LHCN-M2 (cell line): ENCODE measurements at regions not wholly inside any gene's neighbourhood (a gene's known extent, or its start where the extent isn't known, plus 50 kb on each side); places are given as distances from the start of the nearest gene placed in this dataset.
A peak's percentile ranks its signal among the peaks of the same experiment; 100 is the strongest.

Experiments used
- DNase-seq: peaks from one replicate; pipeline ENCODE4 v3.0.0-alpha.2; 2012; ENCODE audit warnings: low read depth

GRCh38 chr3:104734627-104735026 lies 632.1 kb upstream of the ALCAM start:
- DNase-seq, result no peak

DNA sequence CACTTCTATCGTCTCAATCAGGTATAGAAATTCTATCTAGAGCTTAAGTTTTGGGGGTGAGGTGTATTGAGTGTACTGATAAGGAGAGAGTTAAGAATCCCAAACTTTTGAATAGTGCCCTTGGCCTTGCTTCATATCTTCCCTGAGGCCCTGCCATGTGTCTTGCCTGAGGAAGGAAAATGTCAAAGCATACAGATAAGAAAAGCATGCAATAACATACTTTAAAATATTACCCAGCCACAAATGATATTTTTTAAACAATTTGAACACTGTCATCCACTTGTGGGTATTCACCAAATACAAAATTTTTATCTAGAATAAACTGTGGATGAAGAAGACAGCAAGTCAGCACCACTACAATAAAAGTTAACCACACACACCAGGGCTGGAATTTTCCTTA lies 631.0 kb upstream of the ALCAM start:
- DNase-seq, result no peak

DNA sequence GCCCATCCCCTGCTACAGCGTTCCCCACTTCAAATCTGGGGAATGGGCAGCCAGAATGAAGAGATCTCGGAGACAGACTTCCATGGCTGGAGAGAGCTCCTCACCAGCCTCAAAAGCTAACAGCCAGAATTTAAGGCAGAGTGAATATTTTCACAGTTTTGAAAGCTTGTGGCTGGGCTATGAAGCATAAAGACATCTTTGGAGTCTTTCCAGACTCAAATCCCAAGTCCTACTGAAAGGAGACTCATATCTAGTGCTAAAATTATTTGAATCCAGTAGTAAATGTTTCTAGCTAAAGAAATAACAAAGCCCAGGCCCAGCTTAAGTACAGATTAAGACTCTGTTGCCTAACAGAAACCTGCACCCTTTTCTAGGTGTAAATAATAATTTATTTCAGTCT lies 628.4 kb upstream of the ALCAM start:
- DNase-seq, result no peak

DNA sequence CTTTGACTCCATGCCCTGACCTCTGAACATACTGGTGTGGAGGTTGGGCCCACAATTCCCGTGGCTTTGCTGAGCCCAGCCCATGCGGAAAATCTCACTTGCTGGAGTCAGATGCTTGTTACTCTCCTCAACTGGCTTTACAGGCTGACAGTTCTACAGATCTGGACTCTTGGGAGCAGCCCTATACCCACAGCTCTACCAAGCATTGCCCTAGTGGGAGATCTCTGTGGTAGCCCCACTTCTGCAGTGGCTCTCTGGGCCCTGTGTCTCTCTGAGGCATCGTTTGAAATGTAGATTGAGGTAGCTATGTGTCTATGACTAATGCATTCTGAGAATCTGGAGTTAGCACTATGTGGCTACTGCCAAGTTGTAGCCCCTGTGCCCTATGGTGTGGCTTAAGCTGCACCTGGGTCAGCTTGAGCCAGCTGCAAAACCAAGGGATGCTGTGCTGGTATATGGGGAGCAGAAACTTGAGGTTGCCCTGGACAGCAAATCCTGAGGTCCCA lies 625.8 kb upstream of the ALCAM start:
- no peak for DNase-seq

DNA sequence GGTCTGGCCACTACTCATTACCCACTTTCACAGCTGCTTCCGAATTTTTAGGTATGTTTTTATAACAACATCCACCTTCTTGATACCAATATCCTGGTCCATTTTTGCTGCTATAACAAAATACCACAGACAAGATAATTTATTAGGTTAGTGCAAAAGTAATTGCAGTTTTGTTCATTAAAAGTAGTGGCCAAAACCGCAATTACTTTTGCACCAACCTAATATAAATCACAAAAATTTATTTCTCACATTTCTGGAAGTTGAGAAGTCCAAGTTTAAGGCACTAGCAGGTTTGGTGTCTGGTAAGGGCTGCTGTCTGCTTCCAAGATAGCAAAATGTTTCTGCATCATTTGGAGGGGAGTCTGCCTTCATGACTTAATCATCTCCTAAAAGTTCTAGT lies 624.7 kb upstream of the ALCAM start:
- no peak for DNase-seq

DNA sequence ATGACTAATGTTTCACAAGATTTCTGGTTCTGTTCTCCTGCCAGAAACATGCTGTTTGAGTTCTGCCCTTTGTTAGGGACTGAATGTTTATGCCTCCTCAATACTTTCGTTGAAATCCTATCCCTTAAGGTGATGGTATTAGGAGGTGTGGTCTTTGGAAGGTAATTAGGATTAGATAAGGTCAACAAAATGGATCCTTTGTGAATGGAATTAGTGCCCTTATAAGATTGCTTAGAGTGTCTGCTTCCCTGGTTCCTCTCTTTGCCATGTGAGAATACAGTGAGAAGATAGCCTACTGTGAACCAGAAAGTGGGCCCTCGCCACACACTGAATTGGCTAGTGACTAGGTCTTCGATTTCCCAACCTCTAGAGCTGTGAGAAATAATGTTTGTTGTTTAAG lies 621.4 kb upstream of the ALCAM start:
- DNase-seq, result no peak

GRCh38 chr3:104746056-104746455 lies 620.7 kb upstream of the ALCAM start:
- peak; percentile 8 for DNase-seq

DNA sequence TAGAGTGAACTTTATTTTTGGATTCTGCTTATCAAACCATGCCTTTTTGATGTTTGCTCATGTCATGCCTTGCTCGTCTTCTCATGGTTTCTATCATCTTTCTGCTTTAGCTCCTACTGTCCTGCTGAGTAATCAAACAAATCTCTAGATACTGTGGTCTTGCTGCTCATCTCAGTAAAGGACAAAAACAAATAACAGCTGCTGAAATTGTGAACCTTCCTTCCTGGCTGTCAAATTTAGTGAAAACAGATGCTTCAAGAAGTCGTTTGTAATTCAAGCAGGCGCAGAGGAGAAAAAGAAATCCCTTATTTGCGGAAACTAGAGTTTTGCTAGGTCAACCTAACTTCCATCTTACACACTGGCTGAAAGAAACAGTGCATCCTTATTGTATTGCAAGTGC lies 616.1 kb upstream of the ALCAM start:
- DNase-seq, result peak; percentile 62

- DNase-seq, result no peak
These were observed 610.9 kb upstream of the ALCAM start for GRCh38 chr3:104755791-104756190.

DNA sequence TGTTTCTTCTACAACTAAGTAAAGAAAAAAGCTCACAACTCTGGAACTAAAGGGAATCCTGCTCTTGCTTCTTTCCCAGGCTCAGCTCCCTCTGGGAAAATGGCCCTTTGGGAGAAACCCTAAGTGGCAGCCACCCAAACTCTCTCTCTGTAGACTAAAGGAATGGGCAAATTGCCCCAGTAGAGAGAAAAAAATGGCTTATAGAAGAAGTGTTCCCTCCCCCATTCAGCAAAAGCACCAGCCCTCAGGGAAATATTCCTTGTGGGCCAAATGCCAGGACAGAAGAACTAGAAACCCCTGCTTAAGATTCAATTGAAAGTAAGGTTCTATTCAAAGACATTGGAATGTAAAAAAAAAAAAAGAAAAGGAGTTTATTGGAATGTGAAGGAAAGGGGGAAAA lies 603.7 kb upstream of the ALCAM start:
- no peak for DNase-seq

GRCh38 chr3:104764496-104764895 lies 602.2 kb upstream of the ALCAM start:
- no peak for DNase-seq

DNA sequence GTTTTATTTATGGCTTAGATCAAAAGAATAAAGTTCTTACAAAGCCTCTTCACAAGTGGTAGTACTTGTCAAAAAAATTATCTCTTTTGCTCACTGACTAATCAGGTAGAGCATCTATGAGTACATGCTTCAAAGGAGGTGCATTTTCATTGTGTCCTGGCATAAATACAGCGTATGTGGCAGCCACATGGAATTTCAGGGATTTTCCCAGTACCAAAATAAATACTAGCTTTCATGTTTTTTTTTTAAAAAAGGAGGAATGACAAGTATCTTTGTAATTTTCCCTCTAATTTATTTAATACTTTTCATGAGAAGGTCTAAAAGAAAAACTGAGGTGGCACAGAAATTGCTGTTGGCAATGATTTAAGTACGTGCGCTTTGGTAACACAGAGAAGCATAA lies 597.8 kb upstream of the ALCAM start:
- DNase-seq, result no peak

- DNase-seq, result no peak
These were observed 587.4 kb upstream of the ALCAM start for GRCh38 chr3:104779324-104779723.

GRCh38 chr3:104781112-104781511 lies 585.6 kb upstream of the ALCAM start:
- no peak for DNase-seq

GRCh38 chr3:104785947-104786346 lies 580.8 kb upstream of the ALCAM start:
- DNase-seq, result peak; percentile 19

GRCh38 chr3:104787306-104787705 lies 579.4 kb upstream of the ALCAM start:
- DNase-seq, result no peak

DNA sequence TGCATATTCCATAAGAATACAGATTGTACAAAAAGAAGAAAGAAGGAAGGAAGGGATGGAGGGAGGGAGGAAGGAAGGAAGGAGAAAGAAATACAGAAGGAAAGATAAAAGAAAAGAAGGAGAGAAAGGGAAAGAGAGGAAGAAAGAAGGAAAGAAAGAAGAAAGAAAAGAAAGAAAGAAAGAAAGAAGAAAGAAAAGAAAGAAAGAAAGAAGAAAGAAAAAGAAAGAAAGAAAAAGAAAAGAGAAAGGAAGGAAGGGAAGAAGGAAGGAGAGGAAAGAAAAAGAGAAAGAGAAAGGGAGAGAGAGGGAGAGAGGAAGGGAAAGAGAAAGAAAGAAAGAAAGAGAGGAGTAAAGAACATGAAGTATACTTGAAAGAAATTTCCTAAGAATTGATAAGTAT lies 577.9 kb upstream of the ALCAM start:
- no peak for DNase-seq

DNA sequence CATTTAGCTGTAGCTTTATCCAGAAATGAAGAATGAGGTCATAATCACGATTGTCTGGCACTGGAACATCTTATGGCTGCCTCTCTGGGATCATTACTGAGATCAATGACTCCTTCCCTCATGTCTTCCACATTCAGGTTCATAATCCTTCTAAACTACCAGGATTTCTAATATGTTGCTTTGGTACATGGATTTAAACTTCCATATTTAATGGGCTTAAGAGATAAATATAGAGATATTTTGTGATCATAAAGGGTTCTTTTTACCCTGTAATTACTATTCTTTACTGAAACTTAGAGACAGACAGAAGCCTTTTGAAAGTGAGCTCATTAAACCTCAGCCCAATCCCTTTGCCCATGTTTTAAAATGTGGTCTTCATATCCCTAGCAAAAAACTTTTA lies 575.4 kb upstream of the ALCAM start:
- no peak for DNase-seq

GRCh38 chr3:104796556-104796955 lies 570.2 kb upstream of the ALCAM start:
- no peak for DNase-seq

DNA sequence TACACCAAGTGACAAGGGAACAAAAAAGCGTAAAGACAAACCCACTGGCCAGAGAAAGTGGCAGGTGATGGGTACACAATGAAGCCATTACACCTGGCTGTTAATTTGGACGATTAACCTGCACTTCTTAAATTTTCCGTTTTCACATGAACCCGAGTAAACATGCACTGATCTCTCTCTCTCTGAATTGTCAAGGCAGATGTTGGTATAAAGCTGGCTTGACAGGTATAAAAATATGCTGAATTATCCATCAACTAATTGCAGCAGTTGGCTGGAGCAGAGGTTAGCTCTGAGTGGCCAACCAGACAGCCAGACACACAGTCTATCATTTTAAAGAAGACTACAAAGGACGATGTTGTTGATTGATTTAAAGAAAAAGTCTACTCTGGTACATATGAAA lies 561.7 kb upstream of the ALCAM start:
- DNase-seq, result no peak

DNA sequence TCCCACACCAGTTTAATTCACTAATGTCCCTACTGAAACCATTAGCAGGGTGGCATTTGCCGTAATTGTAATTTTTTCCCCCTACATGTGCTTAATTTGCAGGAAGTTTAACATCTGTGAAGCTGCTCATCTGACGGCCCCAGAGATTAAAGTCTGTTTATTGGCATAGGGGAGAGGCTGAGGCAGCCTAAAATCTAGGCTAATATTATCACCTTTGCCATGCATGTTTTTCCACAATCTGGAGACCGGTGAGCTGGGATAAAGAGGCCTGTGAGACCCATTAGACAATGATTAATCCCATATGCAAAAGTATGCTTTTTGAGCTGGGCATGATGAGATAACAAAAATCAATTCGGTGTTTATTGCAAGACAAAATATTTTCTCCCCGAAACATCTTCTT lies 561.2 kb upstream of the ALCAM start:
- DNase-seq, result no peak

DNA sequence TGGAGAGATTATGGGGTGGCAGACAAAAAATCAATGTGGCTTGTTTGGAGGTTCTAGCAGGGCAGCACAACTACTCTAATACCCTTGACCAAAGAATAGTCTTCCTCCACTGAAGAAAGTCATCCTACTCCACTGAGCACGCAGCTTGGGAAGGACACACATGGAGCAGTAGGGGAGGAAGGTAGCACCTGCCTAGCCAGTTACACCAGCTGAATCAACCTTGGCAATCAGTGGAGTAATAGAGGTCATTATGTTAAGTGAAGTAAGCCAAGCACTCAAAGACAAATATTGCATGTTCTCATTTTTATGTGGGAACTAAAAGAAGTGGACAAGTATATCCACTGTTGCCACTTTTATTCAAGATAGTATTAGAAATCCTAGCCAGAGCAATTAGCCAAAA lies 555.8 kb upstream of the ALCAM start:
- no peak for DNase-seq

DNA sequence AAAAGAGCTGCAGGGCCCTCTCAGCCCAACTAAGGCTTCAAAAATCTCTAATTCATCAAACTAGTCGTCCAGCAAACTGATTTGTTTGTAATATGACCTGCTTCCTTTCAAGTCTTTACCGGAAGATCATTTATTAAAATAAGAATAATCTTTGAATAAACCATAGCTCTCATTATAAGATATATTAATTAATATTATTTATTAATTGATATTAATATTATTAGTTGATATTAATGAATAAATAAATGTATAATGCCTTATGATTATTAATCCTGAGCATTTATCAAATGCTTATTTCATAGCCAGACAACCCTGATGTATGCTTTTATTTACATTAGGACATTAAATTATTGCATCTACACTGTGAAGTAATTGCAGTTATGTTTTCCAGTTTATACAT lies 550.7 kb upstream of the ALCAM start:
- DNase-seq, result no peak

DNA sequence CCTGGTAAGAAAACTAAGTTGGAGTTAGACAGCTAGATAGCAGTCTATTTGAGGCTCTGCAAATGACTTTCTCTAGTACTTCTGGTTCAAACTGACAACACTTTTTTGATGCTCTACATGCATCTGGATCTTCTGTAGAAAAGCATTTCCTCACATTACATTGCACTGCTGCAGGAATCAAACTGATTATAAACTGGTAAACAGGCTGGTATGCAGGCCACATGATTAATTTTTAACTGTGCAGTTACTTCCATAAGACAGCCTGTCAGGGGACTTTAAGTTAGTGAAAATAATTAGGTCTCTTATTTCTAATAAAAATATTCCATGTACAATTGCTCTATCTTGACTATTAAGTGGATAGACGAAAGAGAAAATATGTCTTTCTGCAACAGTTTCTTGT lies 550.0 kb upstream of the ALCAM start:
- DNase-seq, result no peak

DNA sequence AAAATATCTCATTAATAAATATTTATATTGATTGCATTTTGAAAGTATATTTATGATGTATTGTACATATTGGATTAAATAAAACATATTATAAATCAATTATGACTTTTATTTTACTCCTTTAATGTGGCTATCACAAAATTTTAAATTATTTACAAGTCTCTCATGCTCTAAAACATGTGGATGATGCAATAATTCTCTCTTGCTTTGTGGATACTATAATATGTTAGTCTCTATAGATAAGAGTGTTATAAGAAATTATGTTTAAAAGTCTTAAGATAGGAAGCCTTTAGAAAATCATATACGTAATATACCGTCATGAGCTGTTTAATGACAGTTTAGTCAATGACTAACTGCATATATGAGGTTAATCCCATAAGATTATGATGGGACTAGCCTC lies 547.4 kb upstream of the ALCAM start:
- DNase-seq, result no peak
